ENCODE measurements at regions not wholly inside any gene's neighbourhood (a gene's known extent, or its start where the extent isn't known, plus 50 kb on each side); places are given as distances from the start of the nearest gene placed in this dataset.

DNA sequence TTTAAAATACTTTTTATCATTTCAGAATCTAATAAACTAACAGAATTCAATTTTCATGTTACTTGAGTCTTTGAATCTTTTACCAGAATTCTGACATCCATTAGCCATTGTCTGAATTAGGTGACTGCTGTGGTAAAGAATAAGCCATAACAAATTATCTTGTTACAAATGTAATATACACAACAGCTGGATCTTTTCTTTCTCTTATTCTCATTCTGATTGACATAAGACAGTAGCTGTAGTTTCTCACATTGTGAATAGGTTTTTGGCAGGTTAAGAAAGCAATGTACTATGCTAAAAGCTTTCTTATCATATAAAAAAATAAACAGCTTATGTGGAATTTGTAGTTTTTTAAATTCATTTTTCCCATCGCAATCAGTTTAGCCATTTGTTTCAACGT, 734.0 kb upstream of the PCDH9 start:
- H3K4me1 ChIP-seq (ENCODE audit: control insufficient read depth, insufficient read depth, low read length): no peaks in the 10 kb centered on the region
- H3K4me3 ChIP-seq (ENCODE audit: low read depth in 2 of 2, low read length in 2 of 2): no peak overlapping the region
- ATAC-seq (no peak), DNase-seq (ENCODE audit: low read depth, low spot score) (no peak)
- POLR2A ChIA-PET: no interaction called here
- TF ChIP-seq, protein P1, sequence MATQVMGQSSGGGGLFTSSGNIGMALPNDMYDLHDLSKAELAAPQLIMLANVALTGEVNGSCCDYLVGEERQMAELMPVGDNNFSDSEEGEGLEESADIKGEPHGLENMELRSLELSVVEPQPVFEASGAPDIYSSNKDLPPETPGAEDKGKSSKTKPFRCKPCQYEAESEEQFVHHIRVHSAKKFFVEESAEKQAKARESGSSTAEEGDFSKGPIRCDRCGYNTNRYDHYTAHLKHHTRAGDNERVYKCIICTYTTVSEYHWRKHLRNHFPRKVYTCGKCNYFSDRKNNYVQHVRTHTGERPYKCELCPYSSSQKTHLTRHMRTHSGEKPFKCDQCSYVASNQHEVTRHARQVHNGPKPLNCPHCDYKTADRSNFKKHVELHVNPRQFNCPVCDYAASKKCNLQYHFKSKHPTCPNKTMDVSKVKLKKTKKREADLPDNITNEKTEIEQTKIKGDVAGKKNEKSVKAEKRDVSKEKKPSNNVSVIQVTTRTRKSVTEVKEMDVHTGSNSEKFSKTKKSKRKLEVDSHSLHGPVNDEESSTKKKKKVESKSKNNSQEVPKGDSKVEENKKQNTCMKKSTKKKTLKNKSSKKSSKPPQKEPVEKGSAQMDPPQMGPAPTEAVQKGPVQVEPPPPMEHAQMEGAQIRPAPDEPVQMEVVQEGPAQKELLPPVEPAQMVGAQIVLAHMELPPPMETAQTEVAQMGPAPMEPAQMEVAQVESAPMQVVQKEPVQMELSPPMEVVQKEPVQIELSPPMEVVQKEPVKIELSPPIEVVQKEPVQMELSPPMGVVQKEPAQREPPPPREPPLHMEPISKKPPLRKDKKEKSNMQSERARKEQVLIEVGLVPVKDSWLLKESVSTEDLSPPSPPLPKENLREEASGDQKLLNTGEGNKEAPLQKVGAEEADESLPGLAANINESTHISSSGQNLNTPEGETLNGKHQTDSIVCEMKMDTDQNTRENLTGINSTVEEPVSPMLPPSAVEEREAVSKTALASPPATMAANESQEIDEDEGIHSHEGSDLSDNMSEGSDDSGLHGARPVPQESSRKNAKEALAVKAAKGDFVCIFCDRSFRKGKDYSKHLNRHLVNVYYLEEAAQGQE (IDR thresholded peaks at IDR 0.05; ENCODE audit: insufficient read depth in 1 of 2, low read depth in 2 of 2, low read length in 1 of 2): no peak
- TF ChIP-seq, protein P2, sequence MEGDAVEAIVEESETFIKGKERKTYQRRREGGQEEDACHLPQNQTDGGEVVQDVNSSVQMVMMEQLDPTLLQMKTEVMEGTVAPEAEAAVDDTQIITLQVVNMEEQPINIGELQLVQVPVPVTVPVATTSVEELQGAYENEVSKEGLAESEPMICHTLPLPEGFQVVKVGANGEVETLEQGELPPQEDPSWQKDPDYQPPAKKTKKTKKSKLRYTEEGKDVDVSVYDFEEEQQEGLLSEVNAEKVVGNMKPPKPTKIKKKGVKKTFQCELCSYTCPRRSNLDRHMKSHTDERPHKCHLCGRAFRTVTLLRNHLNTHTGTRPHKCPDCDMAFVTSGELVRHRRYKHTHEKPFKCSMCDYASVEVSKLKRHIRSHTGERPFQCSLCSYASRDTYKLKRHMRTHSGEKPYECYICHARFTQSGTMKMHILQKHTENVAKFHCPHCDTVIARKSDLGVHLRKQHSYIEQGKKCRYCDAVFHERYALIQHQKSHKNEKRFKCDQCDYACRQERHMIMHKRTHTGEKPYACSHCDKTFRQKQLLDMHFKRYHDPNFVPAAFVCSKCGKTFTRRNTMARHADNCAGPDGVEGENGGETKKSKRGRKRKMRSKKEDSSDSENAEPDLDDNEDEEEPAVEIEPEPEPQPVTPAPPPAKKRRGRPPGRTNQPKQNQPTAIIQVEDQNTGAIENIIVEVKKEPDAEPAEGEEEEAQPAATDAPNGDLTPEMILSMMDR (IDR thresholded peaks at IDR 0.05): no peak
- TF ChIP-seq SIN3A (IDR thresholded peaks at IDR 0.05; ENCODE audit: borderline replicate concordance, insufficient read depth, low read depth, low read length): no peak
- TF ChIP-seq TCF7L2 (IDR thresholded peaks at IDR 0.05; ENCODE audit: low read depth, low read length): no peak
- TF ChIP-seq POLR2AphosphoS5 (IDR thresholded peaks at IDR 0.05; ENCODE audit: low read depth, low read length): no peak
- intact Hi-C loops (cut with micrococcal nuclease; ENCODE audit: unreplicated experiment): no loop called here
- no peaks in the 10 kb centered on the region for H3K27me3 ChIP-seq (ENCODE audit: control insufficient read depth, insufficient read depth, low read length)
- CTCF ChIA-PET: no interaction called here
- no peak overlapping the region for H3K27ac ChIP-seq (ENCODE audit: low read length)
- in situ Hi-C loops (cut with HindIII; ENCODE audit: low pct_unique_long_range_greater_than_20kb, low sequenced_read_pairs): no loop called here
- BruUV-seq (replicated peaks): no TSS peak
- no peaks in the 10 kb centered on the region for H3K9me3 ChIP-seq (ENCODE audit: control insufficient read depth, insufficient read depth, low read depth, low read length)
- H3K36me3 ChIP-seq (ENCODE audit: control insufficient read depth, insufficient read depth, low read length): no peaks in the 10 kb centered on the region

DNA sequence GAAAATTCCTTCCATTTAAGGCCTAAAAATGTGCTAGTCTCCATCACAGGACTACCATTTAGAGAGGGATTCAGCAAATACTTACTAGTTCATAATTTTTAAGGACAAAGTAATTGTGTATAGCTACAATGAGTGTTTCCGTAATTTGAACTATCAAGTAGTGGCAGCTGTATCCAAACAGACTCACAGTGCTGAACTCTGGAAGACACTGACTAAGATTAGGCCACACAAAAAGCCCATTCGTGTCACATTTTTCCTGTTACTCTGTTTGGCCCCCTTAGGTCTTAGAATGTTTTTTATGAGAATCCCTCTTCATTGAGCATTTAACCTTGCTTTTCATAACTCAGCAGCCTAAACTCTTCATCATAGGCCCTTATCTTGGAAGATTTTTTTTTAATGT, 731.2 kb upstream of the PCDH9 start:
- Histone ChIP-seq H3K4me3 (ENCODE audit: low read depth in 2 of 2, low read length in 2 of 2) (no peak overlapping the region), H3K36me3 (ENCODE audit: control insufficient read depth, insufficient read depth, low read length) (no peaks in the 10 kb centered on the region), H3K9me3 (ENCODE audit: control insufficient read depth, insufficient read depth, low read depth, low read length) (no peaks in the 10 kb centered on the region), H3K27me3 (ENCODE audit: control insufficient read depth, insufficient read depth, low read length) (no peaks in the 10 kb centered on the region), H3K4me1 (ENCODE audit: control insufficient read depth, insufficient read depth, low read length) (no peaks in the 10 kb centered on the region), H3K27ac (ENCODE audit: low read length) (no peak overlapping the region)
- intact Hi-C loops (cut with micrococcal nuclease; ENCODE audit: unreplicated experiment): no loop called here
- POLR2A ChIA-PET: no interaction called here
- CTCF ChIA-PET: no interaction called here
- TF ChIP-seq SIN3A (IDR thresholded peaks at IDR 0.05; ENCODE audit: borderline replicate concordance, insufficient read depth, low read depth, low read length) (no peak), POLR2AphosphoS5 (IDR thresholded peaks at IDR 0.05; ENCODE audit: low read depth, low read length) (no peak), TCF7L2 (IDR thresholded peaks at IDR 0.05; ENCODE audit: low read depth, low read length) (no peak)
- TF ChIP-seq, protein P2 (IDR thresholded peaks at IDR 0.05): no peak
- TF ChIP-seq, protein P1 (IDR thresholded peaks at IDR 0.05; ENCODE audit: insufficient read depth in 1 of 2, low read depth in 2 of 2, low read length in 1 of 2): no peak
- in situ Hi-C loops (cut with HindIII; ENCODE audit: low pct_unique_long_range_greater_than_20kb, low sequenced_read_pairs): no loop called here
- ATAC-seq (no peak), DNase-seq (ENCODE audit: low read depth, low spot score) (no peak)
- BruUV-seq (replicated peaks): no TSS peak
